GM23248 (cell line): ENCODE measurements at regions not wholly inside any gene's neighbourhood (a gene's known extent, or its start where the extent isn't known, plus 50 kb on each side); places are given as distances from the start of the nearest gene placed in this dataset.

Source experiments
- DNase-seq: peaks from one replicate; pipeline ENCODE4 v3.0.0-alpha.2; 2015
- H2AFZ ChIP-seq: fragments of 200-600 bp; sonication (generic); 2 replicates; pipeline ENCODE4 v1.6.1; 2016; ENCODE audit warnings: antibody characterized with exemption
- H3F3A ChIP-seq: fragments of 200-600 bp; sonication (generic); 2 replicates; pipeline ENCODE4 v1.6.1; 2016; ENCODE audit warnings: mild to moderate bottlenecking, antibody characterized with exemption, mixed run types; ENCODE audit not compliant: insufficient read depth
- H3K27ac ChIP-seq: fragments of 200-600 bp; sonication (generic); 2 replicates; pipeline ENCODE4 v1.5.1; 2016; ENCODE audit warnings: mild to moderate bottlenecking
- H3K27me3 ChIP-seq: fragments of 200-600 bp; sonication (generic); replicated peaks from 2 replicates; pipeline ENCODE4 v1.6.1; 2016; ENCODE audit warnings: mild to moderate bottlenecking; ENCODE audit not compliant: insufficient read depth
- H3K36me3 ChIP-seq: fragments of 200-600 bp; sonication (generic); 2 replicates; pipeline ENCODE4 v1.6.1; 2016; ENCODE audit warnings: low read depth, mild to moderate bottlenecking
- H3K4me1 ChIP-seq: fragments of 200-600 bp; sonication (generic); 2 replicates; pipeline ENCODE4 v1.6.1; 2016; ENCODE audit warnings: mild to moderate bottlenecking; ENCODE audit not compliant: insufficient read depth
- H3K4me2 ChIP-seq: fragments of 200-600 bp; sonication (generic); one replicate; pipeline ENCODE4 v1.6.1; 2016; ENCODE audit warnings: mild to moderate bottlenecking; ENCODE audit not compliant: unreplicated experiment
- H3K4me3 ChIP-seq: fragments of 200-600 bp; sonication (generic); 2 replicates; pipeline ENCODE4 v1.5.1; 2016; ENCODE audit warnings: mild to moderate bottlenecking
- H3K79me2 ChIP-seq: fragments of 200-600 bp; sonication (generic); 2 replicates; pipeline ENCODE4 v1.6.1; 2016; ENCODE audit warnings: mild to moderate bottlenecking; ENCODE audit not compliant: insufficient read depth
- H3K9ac ChIP-seq: fragments of 200-600 bp; sonication (generic); 2 replicates; pipeline ENCODE4 v1.6.1; 2016; ENCODE audit warnings: mild to moderate bottlenecking
- H3K9me2 ChIP-seq: fragments of 200-600 bp; sonication (generic); 2 replicates; pipeline ENCODE4 v1.6.1; 2016; ENCODE audit warnings: mixed run types, mild to moderate bottlenecking, moderate library complexity; ENCODE audit not compliant: insufficient read depth
- H3K9me3 ChIP-seq: fragments of 200-600 bp; sonication (generic); one replicate; pipeline ENCODE4 v1.6.1; 2017; ENCODE audit warnings: low read depth
- H4K20me1 ChIP-seq: fragments of 200-600 bp; sonication (generic); 2 replicates; pipeline ENCODE4 v1.6.0; 2016; ENCODE audit not compliant: insufficient read depth
- EZH2 ChIP-seq: fragments of 200-600 bp; sonication (generic); IDR thresholded peaks from 2 replicates; pipeline ENCODE4 v1.6.1; 2018; ENCODE audit warnings: antibody characterized with exemption, mild to moderate bottlenecking; ENCODE audit not compliant: insufficient read depth, poor library complexity, severe bottlenecking
- EZH2phosphoT487 ChIP-seq: fragments of 200-600 bp; sonication (generic); IDR thresholded peaks from 2 replicates; pipeline ENCODE4 v1.6.1; 2018; ENCODE audit warnings: antibody characterized with exemption, moderate library complexity, mild to moderate bottlenecking, low read depth; ENCODE audit not compliant: insufficient read depth
- WGBS, 2 experiments: methylation state at CpG; one replicate each; pipeline ENCODE4 v1.1.6; 2015 to 2017; ENCODE audit warnings: low lambda C conversion rate in 2 of 2, low coverage in 1 of 2; ENCODE audit errors: missing lambda C conversion rate in 2 of 2; 5-methylcytosine and 5-hydroxymethylcytosine counted together
- in situ Hi-C: fragments of 300-500 bp; cut with MboI; formaldehyde crosslinking; loops from 2 replicates; pipeline ENCODE4 v1.15.0; 2020

DNA sequence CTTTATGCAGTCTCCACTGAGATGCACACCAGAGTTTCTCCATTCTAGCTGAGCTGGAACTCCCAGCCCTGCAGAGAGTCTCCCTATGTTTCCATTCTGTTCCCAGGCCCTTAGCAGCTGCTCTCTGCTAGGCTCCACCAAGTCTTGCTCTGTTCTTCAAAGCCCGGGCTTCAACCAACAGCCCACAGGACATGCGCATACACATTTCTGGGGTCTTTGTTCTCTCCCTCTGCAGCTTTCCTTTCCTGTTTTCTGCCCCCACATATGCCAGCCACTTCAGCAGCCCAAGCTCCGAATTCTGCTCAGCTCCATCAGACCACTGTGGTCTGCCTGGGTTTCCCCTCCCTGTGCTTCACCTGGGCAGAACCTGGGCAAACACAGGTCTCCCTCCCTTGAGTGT, 205.9 kb downstream of the CBLN1 start:
- Histone ChIP-seq H3K4me1 (no peaks in the 10 kb centered on the region), H3K4me2 (no peak overlapping the region), H3K36me3 (no peaks in the 10 kb centered on the region), H3K9ac (no peak overlapping the region), H3K27me3 (no peaks in the 10 kb centered on the region), H2AFZ (no peak overlapping the region), H3K4me3 (no peak overlapping the region), H3K27ac (no peak overlapping the region), H3K9me3 (no peaks in the 10 kb centered on the region), H4K20me1 (no peaks in the 10 kb centered on the region; the same call in 1 of the 2 replicates), H3K79me2 (no peaks in the 10 kb centered on the region), H3K9me2 (no peaks in the 10 kb centered on the region), H3F3A (no peaks in the 10 kb centered on the region)
- no peak for TF ChIP-seq EZH2
- TF ChIP-seq EZH2phosphoT487 = no peak
- no peak for DNase-seq
- 41 to 42% methylated on average over 3 of the region's 3 CpGs for WGBS, 2 experiments
- in situ Hi-C loops = no loop called here

GRCh38 chr16:49068224-49068623, 213.4 kb downstream of the CBLN1 start:
- H3K4me3 ChIP-seq = no peak overlapping the region
- no peaks in the 10 kb centered on the region for H3K9me2 ChIP-seq
- H3K9me3 ChIP-seq = no peaks in the 10 kb centered on the region
- no peak for TF ChIP-seq EZH2phosphoT487
- no peak for TF ChIP-seq EZH2
- no peak overlapping the region for H3K9ac ChIP-seq
- no peaks in the 10 kb centered on the region for H3K27me3 ChIP-seq
- no peaks in the 10 kb centered on the region for H3K4me1 ChIP-seq
- H3K27ac ChIP-seq = no peak overlapping the region
- H3F3A ChIP-seq = no peaks in the 10 kb centered on the region
- no peak for DNase-seq
- H3K4me2 ChIP-seq = no peak overlapping the region
- H2AFZ ChIP-seq = no peak overlapping the region
- 21 to 36% methylated on average over 5 of the region's 5 CpGs for WGBS, 2 experiments
- in situ Hi-C loops = no loop called here
- no peaks in the 10 kb centered on the region for H3K79me2 ChIP-seq
- no peaks in the 10 kb centered on the region for H3K36me3 ChIP-seq
- H4K20me1 ChIP-seq = no peaks in the 10 kb centered on the region

DNA sequence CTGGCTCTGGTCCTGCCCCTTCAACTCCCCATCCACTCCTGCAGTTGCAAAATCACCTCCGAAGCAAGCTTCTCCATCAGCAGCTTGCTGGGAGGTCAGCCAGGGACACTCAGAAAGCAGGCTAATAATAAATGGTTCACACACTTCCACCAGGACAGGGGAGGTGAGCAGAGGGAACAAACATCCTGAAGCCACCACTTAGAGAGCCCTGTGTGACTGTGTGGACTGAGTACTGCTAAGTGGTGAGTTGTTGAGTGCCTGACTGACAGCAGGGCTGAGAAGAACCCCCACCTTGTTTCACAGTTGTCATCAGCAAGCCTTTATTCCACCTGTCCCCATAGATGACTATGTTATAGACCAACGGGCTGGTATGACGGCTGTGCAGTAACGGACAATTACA, 213.9 kb downstream of the CBLN1 start:
- Histone ChIP-seq H3K4me3 (no peak overlapping the region), H4K20me1 (no peaks in the 10 kb centered on the region), H2AFZ (no peak overlapping the region), H3K4me2 (no peak overlapping the region), H3K4me1 (no peaks in the 10 kb centered on the region), H3K79me2 (no peaks in the 10 kb centered on the region), H3K9me2 (no peaks in the 10 kb centered on the region), H3K9me3 (no peaks in the 10 kb centered on the region), H3K36me3 (no peaks in the 10 kb centered on the region), H3K9ac (no peak overlapping the region), H3K27me3 (no peaks in the 10 kb centered on the region), H3F3A (no peaks in the 10 kb centered on the region), H3K27ac (no peak overlapping the region)
- in situ Hi-C loops = no loop called here
- TF ChIP-seq EZH2 (no peak), EZH2phosphoT487 (no peak)
- WGBS, 2 experiments = 19 to 22% methylated on average over 4 of the region's 4 CpGs
- no peak for DNase-seq

DNA sequence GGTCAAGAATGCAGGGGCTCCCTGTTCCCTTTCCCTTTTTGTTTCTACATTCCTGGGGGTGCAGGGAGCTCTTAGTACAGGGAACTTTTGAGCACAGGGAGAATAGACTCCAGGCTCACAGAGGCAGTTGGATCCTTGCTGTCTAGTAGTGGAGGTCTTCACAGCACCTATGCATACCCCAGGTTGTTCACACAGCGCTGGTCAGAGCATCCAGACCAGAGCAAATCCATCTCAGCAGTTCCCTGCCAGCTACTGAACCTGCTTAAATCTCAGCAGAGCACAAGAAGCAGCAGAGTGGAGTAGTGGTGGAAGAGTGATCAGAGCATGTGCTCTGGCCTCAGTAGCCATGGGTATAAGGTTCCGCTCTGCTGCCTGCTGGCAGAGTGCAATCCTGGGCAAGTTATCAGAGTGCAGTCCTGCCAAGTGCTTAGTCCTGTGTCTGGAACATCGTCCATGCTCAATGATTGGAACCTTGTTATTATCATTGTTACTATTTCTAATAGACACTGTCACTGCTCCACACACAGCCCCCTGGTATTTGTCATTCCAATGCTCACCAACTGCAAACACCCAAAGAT, 220.4 kb downstream of the CBLN1 start:
- H3K79me2 ChIP-seq = no peaks in the 10 kb centered on the region
- H3K9me2 ChIP-seq = no peaks in the 10 kb centered on the region
- no peaks in the 10 kb centered on the region for H3K36me3 ChIP-seq
- in situ Hi-C loops = no loop called here
- TF ChIP-seq EZH2 = no peak
- TF ChIP-seq EZH2phosphoT487 = no peak
- no peak overlapping the region for H3K4me2 ChIP-seq
- no peak overlapping the region for H3K4me3 ChIP-seq
- no peaks in the 10 kb centered on the region for H3K27me3 ChIP-seq
- H3F3A ChIP-seq = no peaks in the 10 kb centered on the region
- H3K4me1 ChIP-seq = no peaks in the 10 kb centered on the region
- 22 to 26% methylated on average over 3 of the region's 3 CpGs for WGBS, 2 experiments
- no peaks in the 10 kb centered on the region for H3K9me3 ChIP-seq
- H3K9ac ChIP-seq = no peak overlapping the region
- no peak overlapping the region for H2AFZ ChIP-seq
- H4K20me1 ChIP-seq = no peaks in the 10 kb centered on the region
- no peak for DNase-seq
- H3K27ac ChIP-seq = no peak overlapping the region

GRCh38 chr16:49060728-49061127, 220.9 kb downstream of the CBLN1 start:
- WGBS, 2 experiments = 0 to 5% methylated on average over 2 of the region's 2 CpGs
- no peak overlapping the region for H3K27ac ChIP-seq
- no peaks in the 10 kb centered on the region for H3F3A ChIP-seq
- H3K4me2 ChIP-seq = no peak overlapping the region
- no peaks in the 10 kb centered on the region for H3K4me1 ChIP-seq
- no peaks in the 10 kb centered on the region for H3K27me3 ChIP-seq
- no peak overlapping the region for H3K9ac ChIP-seq
- no peak for DNase-seq
- TF ChIP-seq EZH2phosphoT487 (no peak), EZH2 (no peak)
- no peak overlapping the region for H2AFZ ChIP-seq
- H3K36me3 ChIP-seq = no peaks in the 10 kb centered on the region
- no peak overlapping the region for H3K4me3 ChIP-seq
- H3K9me2 ChIP-seq = no peaks in the 10 kb centered on the region
- in situ Hi-C loops = no loop called here
- no peaks in the 10 kb centered on the region for H3K9me3 ChIP-seq
- H3K79me2 ChIP-seq = no peaks in the 10 kb centered on the region
- H4K20me1 ChIP-seq = no peaks in the 10 kb centered on the region
